Esophagus squamous epithelium (tissue), 5 donors: ENCODE measurements at regions not wholly inside any gene's neighbourhood (a gene's known extent, or its start where the extent isn't known, plus 50 kb on each side); places are given as distances from the start of the nearest gene placed in this dataset.

Experiments used
- DNase-seq: peaks from one replicate; lab custom pipeline; 2025; lab: John Stamatoyannopoulos, UW
- H3K27ac ChIP-seq, 4 donors: fragments of 200-600 bp; sonication (generic); one replicate each; pipeline ENCODE4 v1.5.1; 2016 to 2019; ENCODE audit warnings: mild to moderate bottlenecking in 1 of 4
- H3K27me3 ChIP-seq, 4 donors: fragments of 200-600 bp; sonication (generic); 1 replicate in 3 of 4; 2 replicates in 1 of 4; pipeline versions ENCODE4 v1.5.1 to v1.6.0; 2017 to 2021; ENCODE audit warnings: antibody characterized with exemption in 1 of 4
- H3K36me3 ChIP-seq, 3 donors: fragments of 200-600 bp; sonication (generic); one replicate each; pipeline ENCODE4 v1.5.1; 2016 to 2019
- H3K4me1 ChIP-seq, 3 donors: fragments of 200-600 bp; sonication (generic); one replicate each; pipeline ENCODE4 v1.5.1; 2017 to 2019
- H3K4me3 ChIP-seq, 4 donors: fragments of 200-600 bp; sonication (generic); 1 replicate in 3 of 4; 2 replicates in 1 of 4; pipeline ENCODE4 v1.5.1; 2016 to 2019; ENCODE audit warnings: mild to moderate bottlenecking in 2 of 4, moderate library complexity in 1 of 4
- H3K9me3 ChIP-seq, 3 donors: fragments of 200-600 bp; sonication (generic); one replicate each; pipeline ENCODE4 v1.5.1; 2016 to 2019
- CTCF ChIP-seq, 6 experiments: fragments of 450-650 bp in 4 of 6; fragments of 200-600 bp in 2 of 6; sonication (generic) in 2 of 6; IDR thresholded peaks; one replicate each; pipeline ENCODE4 v1.5.1; 2016 to 2019; ENCODE audit warnings: antibody characterized with exemption in 6 of 6, mild to moderate bottlenecking in 4 of 6, moderate library complexity in 4 of 6
- POLR2A ChIP-seq, 4 donors: fragments of 450-650 bp; IDR thresholded peaks; one replicate each; pipeline ENCODE4 v1.6.1; 2017; ENCODE audit warnings: antibody characterized with exemption in 4 of 4, mild to moderate bottlenecking in 4 of 4, moderate library complexity in 3 of 4
- WGBS, 2 donors: methylation state at CpG; one replicate each; pipeline ENCODE4 v1.1.5; 2018; 5-methylcytosine and 5-hydroxymethylcytosine counted together
- intact Hi-C: fragments of 100-400 bp; cut with DNase I; formaldehyde crosslinking; loops from one replicate; pipeline ENCODE4 v1.15.0; 2022
- donor health status: DM: yes; HTN: yes; CAD: no.

GRCh38 chrX:13893826-13894225, 76.9 kb upstream of the GPM6B start:
- H3K4me3 ChIP-seq, result no peak overlapping the region
- no peak overlapping the region for H3K27ac ChIP-seq
- H3K36me3 ChIP-seq, result no peaks in the 10 kb centered on the region
- TF ChIP-seq CTCF (IDR thresholded peaks at IDR 0.05), result no peak
- TF ChIP-seq POLR2A (IDR thresholded peaks at IDR 0.05), result no peak
- peaks cover 0 to 25% (median 0%) of the 10 kb centered on the region in 3 donors for H3K4me1 ChIP-seq
- no peaks in the 10 kb centered on the region for H3K9me3 ChIP-seq
- 56 to 60% methylated on average over 1 to 5 of the region's 5 CpGs for WGBS, 2 donors
- intact Hi-C loops, result no loop called here
- no peaks in the 10 kb centered on the region for H3K27me3 ChIP-seq
- no peak for DNase-seq

- DNase-seq, result no peak
- intact Hi-C loops, result no loop called here
- peaks cover 0 to 17% (median 0%) of the 10 kb centered on the region in 3 donors for H3K4me1 ChIP-seq
- TF ChIP-seq POLR2A (IDR thresholded peaks at IDR 0.05) (no peak), CTCF (IDR thresholded peaks at IDR 0.05) (no peak)
- H3K9me3 ChIP-seq, result no peaks in the 10 kb centered on the region
- no peak overlapping the region for H3K27ac ChIP-seq
- H3K36me3 ChIP-seq, result no peaks in the 10 kb centered on the region
- H3K27me3 ChIP-seq, result no peaks in the 10 kb centered on the region
- 76 to 78% methylated on average over 3 of the region's 3 CpGs for WGBS, 2 donors
- H3K4me3 ChIP-seq, result no peak overlapping the region
These were observed 76.0 kb upstream of the GPM6B start for GRCh38 chrX:13892856-13893255.

GRCh38 chrX:13891377-13892140, 74.7 kb upstream of the GPM6B start:
- no peaks in the 10 kb centered on the region for H3K9me3 ChIP-seq
- WGBS, 2 donors, result 38 to 55% methylated on average over 4 to 7 of the region's 7 CpGs
- TF ChIP-seq POLR2A (IDR thresholded peaks at IDR 0.05) (no peak), CTCF (IDR thresholded peaks at IDR 0.05) (no peak)
- no peaks in the 10 kb centered on the region for H3K27me3 ChIP-seq
- H3K36me3 ChIP-seq, result no peaks in the 10 kb centered on the region
- no peak for DNase-seq
- H3K27ac ChIP-seq, result peak overlapping the region in 1 of 4 donors; percentile 9
- H3K4me3 ChIP-seq, result no peak overlapping the region
- H3K4me1 ChIP-seq, result peaks cover 0 to 17% (median 0%) of the 10 kb centered on the region in 3 donors
- intact Hi-C loops, result no loop called here

GRCh38 chrX:13890806-13891205, 73.9 kb upstream of the GPM6B start:
- Histone ChIP-seq H3K4me1 (peaks cover 0 to 17% (median 0%) of the 10 kb centered on the region in 3 donors), H3K36me3 (no peaks in the 10 kb centered on the region), H3K27me3 (no peaks in the 10 kb centered on the region), H3K9me3 (no peaks in the 10 kb centered on the region), H3K4me3 (no peak overlapping the region), H3K27ac (peak overlapping the region in 1 of 4 donors; percentile 50)
- intact Hi-C loops, result no loop called here
- TF ChIP-seq CTCF (IDR thresholded peaks at IDR 0.05), result no peak
- TF ChIP-seq POLR2A (IDR thresholded peaks at IDR 0.05), result no peak
- no peak for DNase-seq
- 0 to 40% methylated on average over 1 to 3 of the region's 3 CpGs for WGBS, 2 donors

- H3K27me3 ChIP-seq, result no peaks in the 10 kb centered on the region
- intact Hi-C loops, result no loop called here
- H3K27ac ChIP-seq, result no peak overlapping the region
- H3K4me3 ChIP-seq, result no peak overlapping the region
- H3K4me1 ChIP-seq, result peaks cover 0 to 17% (median 0%) of the 10 kb centered on the region in 3 donors
- no peak for DNase-seq
- H3K36me3 ChIP-seq, result no peaks in the 10 kb centered on the region
- TF ChIP-seq POLR2A (IDR thresholded peaks at IDR 0.05), result no peak
- no peak for TF ChIP-seq CTCF (IDR thresholded peaks at IDR 0.05)
- H3K9me3 ChIP-seq, result no peaks in the 10 kb centered on the region
- WGBS, 2 donors, result 52 to 73% methylated on average over 8 of the region's 8 CpGs
These were observed 71.4 kb upstream of the GPM6B start for GRCh38 chrX:13888284-13888683.
